ENCODE measurements at regions not wholly inside any gene's neighbourhood (a gene's known extent, or its start where the extent isn't known, plus 50 kb on each side); places are given as distances from the start of the nearest gene placed in this dataset.
"Not testable (repeated sequence)": the region's sequence is repeated elsewhere in the genome, so short reads cannot be mapped to it uniquely, and the experiment has no call there.

GRCh38 chr2:39999864-40000263 is 220.8 kb upstream of the THUMPD2 start:
- CTCF ChIA-PET, result no interaction called here

GRCh38 chr2:39998617-39999016 is 219.6 kb upstream of the THUMPD2 start:
- ChIA-PET POLR2A (no interaction called here), CTCF (no interaction called here)

More at GRCh38 chr2:39999864-40000263, 220.8 kb upstream of the THUMPD2 start:
- POLR2A ChIA-PET, result no interaction called here

GRCh38 chr2:39996653-39997080 is 217.6 kb upstream of the THUMPD2 start:
- POLR2A ChIA-PET, result no interaction called here
- CTCF ChIA-PET, result no interaction called here

GRCh38 chr2:39995005-39995737 is 216.1 kb upstream of the THUMPD2 start:
- ChIA-PET CTCF (no interaction called here), POLR2A (no interaction called here)

- POLR2A ChIA-PET, result no interaction called here
- CTCF ChIA-PET, result no interaction called here
Measured at GRCh38 chr2:39994151-39994550, 215.1 kb upstream of the THUMPD2 start.

GRCh38 chr2:39991298-39991697 is 212.2 kb upstream of the THUMPD2 start:
- ChIA-PET CTCF (no interaction called here), POLR2A (no interaction called here)

GRCh38 chr2:39990335-39990900 is 211.4 kb upstream of the THUMPD2 start:
- ChIA-PET POLR2A (no interaction called here), CTCF (no interaction called here)

GRCh38 chr2:39989888-39990287 is 210.8 kb upstream of the THUMPD2 start:
- POLR2A ChIA-PET, result no interaction called here
- CTCF ChIA-PET, result no interaction called here

- ChIA-PET CTCF (no interaction called here), POLR2A (no interaction called here)
Measured at GRCh38 chr2:39981883-39982311, 202.8 kb upstream of the THUMPD2 start.

- POLR2A ChIA-PET, result no interaction called here
- CTCF ChIA-PET, result no interaction called here
Measured at GRCh38 chr2:39975476-39976020, 196.5 kb upstream of the THUMPD2 start.

GRCh38 chr2:39968037-39968436 is 189.0 kb upstream of the THUMPD2 start:
- ChIA-PET CTCF (no interaction called here), POLR2A (no interaction called here)

GRCh38 chr2:39960681-39961080 is 181.6 kb upstream of the THUMPD2 start:
- POLR2A ChIA-PET, result not testable (repeated sequence)

GRCh38 chr2:39954346-39954745 is 175.3 kb upstream of the THUMPD2 start:
- ChIA-PET POLR2A (no interaction called here), CTCF (no interaction called here)

More at GRCh38 chr2:39960681-39961080, 181.6 kb upstream of the THUMPD2 start:
- CTCF ChIA-PET, result not testable (repeated sequence)

GRCh38 chr2:39949131-39949530 is 170.1 kb upstream of the THUMPD2 start:
- ChIA-PET POLR2A (no interaction called here), CTCF (interaction anchor here (0.7 kb wide), 1 partner anchor 1882 kb away, joined by 3 read pairs; no protein-coding TSS in a partner anchor)

GRCh38 chr2:39948016-39948719 is 169.1 kb upstream of the THUMPD2 start:
- CTCF ChIA-PET, result interaction anchor here (0.7 kb wide), 1 partner anchor 1883 kb away, joined by 3 read pairs; no protein-coding TSS in a partner anchor
- POLR2A ChIA-PET, result no interaction called here

GRCh38 chr2:39947294-39948015 is 168.4 kb upstream of the THUMPD2 start:
- POLR2A ChIA-PET, result no interaction called here
- CTCF ChIA-PET, result no interaction called here

- ChIA-PET POLR2A (no interaction called here), CTCF (no interaction called here)
Measured at GRCh38 chr2:39942950-39943349, 163.9 kb upstream of the THUMPD2 start.

- ChIA-PET CTCF (no interaction called here), POLR2A (no interaction called here)
Measured at GRCh38 chr2:39938035-39938835, 159.2 kb upstream of the THUMPD2 start.

GRCh38 chr2:39937621-39938020 is 158.6 kb upstream of the THUMPD2 start:
- POLR2A ChIA-PET, result no interaction called here
- CTCF ChIA-PET, result no interaction called here

- ChIA-PET POLR2A (no interaction called here), CTCF (no interaction called here)
Measured at GRCh38 chr2:39934851-39935250, 155.8 kb upstream of the THUMPD2 start.
